ENCODE measurements at regions not wholly inside any gene's neighbourhood (a gene's known extent, or its start where the extent isn't known, plus 50 kb on each side); places are given as distances from the start of the nearest gene placed in this dataset.

DNA sequence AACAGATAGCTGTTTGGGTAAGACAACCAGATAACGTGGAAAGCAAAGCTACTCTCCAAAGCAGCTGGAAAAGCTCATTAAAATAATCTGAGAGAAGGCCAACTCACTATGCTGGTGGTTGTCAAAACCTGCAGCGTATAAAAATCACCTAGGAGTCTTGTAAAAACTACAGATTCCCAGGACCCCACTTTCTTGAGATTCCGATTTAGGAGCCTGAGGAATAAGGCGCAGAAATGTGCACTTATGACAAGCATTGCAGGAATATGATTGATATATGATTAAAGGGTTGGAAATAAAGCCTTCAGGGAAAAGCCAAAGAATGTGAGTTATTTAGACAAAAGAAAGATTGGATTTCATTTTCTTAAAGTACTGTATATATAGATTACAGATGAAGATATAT lies 285.0 kb upstream of the PTGER4 start:
- TF ChIP-seq, protein P1, sequence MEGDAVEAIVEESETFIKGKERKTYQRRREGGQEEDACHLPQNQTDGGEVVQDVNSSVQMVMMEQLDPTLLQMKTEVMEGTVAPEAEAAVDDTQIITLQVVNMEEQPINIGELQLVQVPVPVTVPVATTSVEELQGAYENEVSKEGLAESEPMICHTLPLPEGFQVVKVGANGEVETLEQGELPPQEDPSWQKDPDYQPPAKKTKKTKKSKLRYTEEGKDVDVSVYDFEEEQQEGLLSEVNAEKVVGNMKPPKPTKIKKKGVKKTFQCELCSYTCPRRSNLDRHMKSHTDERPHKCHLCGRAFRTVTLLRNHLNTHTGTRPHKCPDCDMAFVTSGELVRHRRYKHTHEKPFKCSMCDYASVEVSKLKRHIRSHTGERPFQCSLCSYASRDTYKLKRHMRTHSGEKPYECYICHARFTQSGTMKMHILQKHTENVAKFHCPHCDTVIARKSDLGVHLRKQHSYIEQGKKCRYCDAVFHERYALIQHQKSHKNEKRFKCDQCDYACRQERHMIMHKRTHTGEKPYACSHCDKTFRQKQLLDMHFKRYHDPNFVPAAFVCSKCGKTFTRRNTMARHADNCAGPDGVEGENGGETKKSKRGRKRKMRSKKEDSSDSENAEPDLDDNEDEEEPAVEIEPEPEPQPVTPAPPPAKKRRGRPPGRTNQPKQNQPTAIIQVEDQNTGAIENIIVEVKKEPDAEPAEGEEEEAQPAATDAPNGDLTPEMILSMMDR (IDR thresholded peaks at IDR 0.05): no peak
- no peak for TF ChIP-seq POLR2AphosphoS5 (IDR thresholded peaks at IDR 0.05)
- TF ChIP-seq POLR2A (IDR thresholded peaks at IDR 0.05): no peak
